ENCODE measurements at regions not wholly inside any gene's neighbourhood (a gene's known extent, or its start where the extent isn't known, plus 50 kb on each side); places are given as distances from the start of the nearest gene placed in this dataset.

DNA sequence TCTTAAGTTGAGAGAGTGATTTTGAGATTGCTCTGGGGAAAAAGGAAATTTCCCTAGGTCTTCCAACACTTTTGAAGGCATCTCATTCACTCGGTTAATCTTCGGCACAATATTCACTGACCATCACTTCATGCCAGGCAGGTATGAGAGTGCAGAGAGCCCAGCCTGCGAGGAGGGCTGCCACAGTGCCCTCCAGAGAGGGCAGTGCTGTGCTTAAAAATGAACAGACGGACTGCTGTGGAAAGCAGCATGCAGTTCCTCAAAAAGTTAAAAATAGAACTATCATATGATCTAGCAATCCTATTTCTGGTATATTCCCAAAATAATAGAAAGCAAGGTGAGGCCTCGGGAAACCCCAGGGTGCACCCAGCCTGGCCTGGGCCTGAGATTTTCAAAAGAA lies 374.9 kb upstream of the RAB6C start:
- H3K9me3 ChIP-seq: peaks cover 0 to 17% (median 0%) of the 10 kb centered on the region in 3 donors
- no peak for ATAC-seq
- H3K4me1 ChIP-seq: peaks cover 0 to 19% (median 0%) of the 10 kb centered on the region in 3 donors
- H3K27me3 ChIP-seq: peaks cover 17% of the 10 kb centered on the region
- H3K36me3 ChIP-seq: no peaks in the 10 kb centered on the region
- no peak overlapping the region for H3K4me3 ChIP-seq
- TF ChIP-seq EP300 (IDR thresholded peaks at IDR 0.05) (no peak), POLR2AphosphoS5 (IDR thresholded peaks at IDR 0.05) (no peak), POLR2A (IDR thresholded peaks at IDR 0.05) (no peak)
- TF ChIP-seq, protein P1, sequence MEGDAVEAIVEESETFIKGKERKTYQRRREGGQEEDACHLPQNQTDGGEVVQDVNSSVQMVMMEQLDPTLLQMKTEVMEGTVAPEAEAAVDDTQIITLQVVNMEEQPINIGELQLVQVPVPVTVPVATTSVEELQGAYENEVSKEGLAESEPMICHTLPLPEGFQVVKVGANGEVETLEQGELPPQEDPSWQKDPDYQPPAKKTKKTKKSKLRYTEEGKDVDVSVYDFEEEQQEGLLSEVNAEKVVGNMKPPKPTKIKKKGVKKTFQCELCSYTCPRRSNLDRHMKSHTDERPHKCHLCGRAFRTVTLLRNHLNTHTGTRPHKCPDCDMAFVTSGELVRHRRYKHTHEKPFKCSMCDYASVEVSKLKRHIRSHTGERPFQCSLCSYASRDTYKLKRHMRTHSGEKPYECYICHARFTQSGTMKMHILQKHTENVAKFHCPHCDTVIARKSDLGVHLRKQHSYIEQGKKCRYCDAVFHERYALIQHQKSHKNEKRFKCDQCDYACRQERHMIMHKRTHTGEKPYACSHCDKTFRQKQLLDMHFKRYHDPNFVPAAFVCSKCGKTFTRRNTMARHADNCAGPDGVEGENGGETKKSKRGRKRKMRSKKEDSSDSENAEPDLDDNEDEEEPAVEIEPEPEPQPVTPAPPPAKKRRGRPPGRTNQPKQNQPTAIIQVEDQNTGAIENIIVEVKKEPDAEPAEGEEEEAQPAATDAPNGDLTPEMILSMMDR (IDR thresholded peaks at IDR 0.05): no peak
- WGBS, 2 donors (ENCODE audit: low coverage in 1 of 2): 34 to 44% methylated on average over 5 of the region's 5 CpGs
- no peak overlapping the region for H3K27ac ChIP-seq

DNA sequence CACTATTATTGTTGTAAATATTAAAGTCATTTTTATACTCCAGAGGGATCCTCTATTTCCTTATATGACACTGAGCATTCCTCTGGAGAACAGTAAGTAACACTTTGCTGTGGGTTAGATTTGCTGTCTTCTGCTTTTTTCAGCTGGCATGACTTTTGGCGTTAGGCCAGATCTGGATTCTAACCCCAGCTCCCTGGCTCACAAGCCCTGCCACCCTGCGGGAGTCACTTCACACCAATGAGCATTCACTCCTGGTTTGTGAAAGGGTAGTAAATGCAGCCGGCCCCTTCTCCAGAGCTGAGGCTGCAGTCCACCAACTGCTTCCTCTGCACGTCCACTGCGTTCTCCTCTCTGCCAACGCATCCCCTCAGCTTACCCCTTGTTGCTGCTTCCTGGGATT lies 373.8 kb upstream of the RAB6C start:
- WGBS, 2 donors (ENCODE audit: low coverage in 1 of 2): 27 to 51% methylated on average over 2 to 4 of the region's 6 CpGs
- H3K4me3 ChIP-seq: no peak overlapping the region
- peaks cover 0 to 14% (median 0%) of the 10 kb centered on the region in 3 donors for H3K9me3 ChIP-seq
- no peak for TF ChIP-seq POLR2AphosphoS5 (IDR thresholded peaks at IDR 0.05)
- TF ChIP-seq, protein P1 (IDR thresholded peaks at IDR 0.05): no peak
- H3K36me3 ChIP-seq: no peaks in the 10 kb centered on the region
- H3K27ac ChIP-seq: no peak overlapping the region
- peaks cover 0 to 19% (median 0%) of the 10 kb centered on the region in 3 donors for H3K4me1 ChIP-seq
- no peak for ATAC-seq
- H3K27me3 ChIP-seq: peaks cover 17% of the 10 kb centered on the region

GRCh38 chr2:129606496-129607270 lies 372.8 kb upstream of the RAB6C start:
- no peak for TF ChIP-seq POLR2A (IDR thresholded peaks at IDR 0.05)
- TF ChIP-seq, protein P1 (IDR thresholded peaks at IDR 0.05): no peak
- no peak for TF ChIP-seq EP300 (IDR thresholded peaks at IDR 0.05)
- no peak for TF ChIP-seq POLR2AphosphoS5 (IDR thresholded peaks at IDR 0.05)

DNA sequence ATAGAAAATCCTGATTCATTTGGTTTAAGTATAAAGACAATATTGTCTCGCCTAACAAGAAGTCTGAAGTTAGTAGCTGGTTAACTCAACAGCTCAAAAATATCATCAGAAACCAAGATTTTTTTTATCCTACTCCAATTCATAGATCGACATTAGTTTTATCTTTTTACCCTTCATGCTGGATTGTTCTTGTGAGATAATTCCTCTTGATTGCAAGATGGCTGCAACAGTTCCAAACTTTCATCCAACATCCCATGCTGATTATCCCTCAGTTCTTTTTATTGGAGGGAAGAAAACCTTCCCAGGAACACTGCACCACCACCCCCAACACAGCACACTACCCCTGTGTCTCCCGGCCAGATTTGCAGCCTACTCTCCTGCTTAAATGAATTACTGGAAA lies 370.2 kb upstream of the RAB6C start:
- Histone ChIP-seq H3K27ac (no peak overlapping the region), H3K36me3 (no peaks in the 10 kb centered on the region), H3K9me3 (peaks cover 0 to 14% (median 0%) of the 10 kb centered on the region in 3 donors), H3K4me1 (peaks cover 0 to 15% (median 0%) of the 10 kb centered on the region in 3 donors), H3K4me3 (no peak overlapping the region), H3K27me3 (peaks cover 11% of the 10 kb centered on the region)
- WGBS, 2 donors (ENCODE audit: low coverage in 1 of 2): 78 to 89% methylated on average over 2 to 3 of the region's 3 CpGs
- ATAC-seq: no peak
- no peak for TF ChIP-seq POLR2AphosphoS5 (IDR thresholded peaks at IDR 0.05)
- TF ChIP-seq EP300 (IDR thresholded peaks at IDR 0.05): no peak
- TF ChIP-seq, protein P1 (IDR thresholded peaks at IDR 0.05): no peak
- TF ChIP-seq POLR2A (IDR thresholded peaks at IDR 0.05): no peak

More at GRCh38 chr2:129606496-129607270, 372.8 kb upstream of the RAB6C start:
- 65 to 70% methylated on average over 2 to 6 of the region's 12 CpGs for WGBS, 2 donors (ENCODE audit: low coverage in 1 of 2)
- Histone ChIP-seq H3K27ac (no peak overlapping the region), H3K9me3 (peaks cover 0 to 14% (median 0%) of the 10 kb centered on the region in 3 donors), H3K36me3 (no peaks in the 10 kb centered on the region), H3K4me1 (peaks cover 0 to 19% (median 0%) of the 10 kb centered on the region in 3 donors), H3K27me3 (peaks cover 17% of the 10 kb centered on the region), H3K4me3 (no peak overlapping the region)
- no peak for ATAC-seq

DNA sequence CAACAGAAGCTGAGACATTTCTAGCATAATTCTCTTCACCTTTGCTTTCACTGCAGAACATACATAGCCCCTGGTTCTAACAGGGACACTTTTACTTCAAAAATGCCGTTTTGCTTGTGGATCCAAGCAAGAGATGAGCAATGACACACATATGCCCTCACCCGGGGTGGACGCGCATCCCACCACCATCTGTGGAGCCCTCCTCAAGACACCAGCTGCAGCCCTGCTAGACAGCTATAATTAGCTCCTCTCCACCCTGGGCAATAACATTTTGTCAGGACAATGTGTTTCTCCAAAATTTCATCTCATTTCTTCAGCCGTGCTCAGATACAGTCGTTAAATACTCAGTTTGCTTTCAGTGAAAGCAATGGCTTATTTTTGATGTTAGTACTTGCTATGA lies 368.7 kb upstream of the RAB6C start:
- Histone ChIP-seq H3K27me3 (peaks cover 11% of the 10 kb centered on the region), H3K9me3 (peaks cover 0 to 14% (median 0%) of the 10 kb centered on the region in 3 donors), H3K27ac (no peak overlapping the region), H3K36me3 (no peaks in the 10 kb centered on the region), H3K4me3 (no peak overlapping the region), H3K4me1 (peaks cover 0 to under 1% (median 0%) of the 10 kb centered on the region in 3 donors)
- ATAC-seq: no peak
- no peak for TF ChIP-seq POLR2A (IDR thresholded peaks at IDR 0.05)
- no peak for TF ChIP-seq EP300 (IDR thresholded peaks at IDR 0.05)
- TF ChIP-seq, protein P1 (IDR thresholded peaks at IDR 0.05): no peak
- no peak for TF ChIP-seq POLR2AphosphoS5 (IDR thresholded peaks at IDR 0.05)
- 76 to 79% methylated on average over 5 to 6 of the region's 6 CpGs for WGBS, 2 donors (ENCODE audit: low coverage in 1 of 2)

Data from gastroesophageal sphincter (tissue), 4 donors.